ENCODE measurements at regions not wholly inside any gene's neighbourhood (a gene's known extent, or its start where the extent isn't known, plus 50 kb on each side); places are given as distances from the start of the nearest gene placed in this dataset.
"Not testable (repeated sequence)": the region's sequence is repeated elsewhere in the genome, so short reads cannot be mapped to it uniquely, and the experiment has no call there.

- no peak for TF ChIP-seq CTCF (IDR thresholded peaks at IDR 0.05; ENCODE audit: insufficient read depth, missing control alignments)
- FAIRE-seq, result no peak
Measured at GRCh38 chr1:95660736-95661135, 426.7 kb downstream of the RWDD3 start.

GRCh38 chr1:95663530-95663929 is 429.5 kb downstream of the RWDD3 start:
- FAIRE-seq; DNase-seq (ENCODE audit: insufficient read length, low spot score): not testable (repeated sequence)

More at GRCh38 chr1:95660736-95661135, 426.7 kb downstream of the RWDD3 start:
- DNase-seq (ENCODE audit: insufficient read length, low spot score), result no peak

- no peak for DNase-seq (ENCODE audit: insufficient read length, low spot score)
- FAIRE-seq, result no peak
- TF ChIP-seq CTCF (IDR thresholded peaks at IDR 0.05; ENCODE audit: insufficient read depth, missing control alignments), result no peak
Measured at GRCh38 chr1:95668165-95668564, 434.2 kb downstream of the RWDD3 start.

- not testable (repeated sequence) for DNase-seq (ENCODE audit: insufficient read length, low spot score); FAIRE-seq
Measured at GRCh38 chr1:95669638-95670037, 435.6 kb downstream of the RWDD3 start.

- no peak for FAIRE-seq
Measured at GRCh38 chr1:95671098-95671497, 437.1 kb downstream of the RWDD3 start.

GRCh38 chr1:95679262-95679661 is 445.3 kb downstream of the RWDD3 start:
- FAIRE-seq (no peak), DNase-seq (ENCODE audit: insufficient read length, low spot score) (no peak)
- TF ChIP-seq CTCF (IDR thresholded peaks at IDR 0.05; ENCODE audit: insufficient read depth, missing control alignments), result no peak

More at GRCh38 chr1:95671098-95671497, 437.1 kb downstream of the RWDD3 start:
- TF ChIP-seq CTCF (IDR thresholded peaks at IDR 0.05; ENCODE audit: insufficient read depth, missing control alignments), result no peak
- no peak for DNase-seq (ENCODE audit: insufficient read length, low spot score)

- DNase-seq (ENCODE audit: insufficient read length, low spot score), result no peak
- FAIRE-seq, result no peak
- TF ChIP-seq CTCF (IDR thresholded peaks at IDR 0.05; ENCODE audit: insufficient read depth, missing control alignments), result no peak
Measured at GRCh38 chr1:95685081-95685480, 451.1 kb downstream of the RWDD3 start.

GRCh38 chr1:95686217-95686616 is 452.2 kb downstream of the RWDD3 start:
- TF ChIP-seq CTCF (IDR thresholded peaks at IDR 0.05; ENCODE audit: insufficient read depth, missing control alignments), result no peak
- FAIRE-seq (no peak), DNase-seq (ENCODE audit: insufficient read length, low spot score) (no peak)

Data from D721Med (cell line).